NB4 (cell line): ENCODE measurements at regions not wholly inside any gene's neighbourhood (a gene's known extent, or its start where the extent isn't known, plus 50 kb on each side); places are given as distances from the start of the nearest gene placed in this dataset.

ENCODE experiments used
- MYC ChIP-seq: IDR thresholded peaks from 2 replicates; pipeline ENCODE4 v1.6.1; 2011; ENCODE audit warnings: low read depth, low read length
- POLR2A ChIP-seq: IDR thresholded peaks from 2 replicates; pipeline ENCODE4 v1.6.1; 2011; ENCODE audit warnings: mild to moderate bottlenecking; ENCODE audit not compliant: insufficient read length; ENCODE audit errors: extremely low read depth
- TF ChIP-seq, protein P1 (sequence below): IDR thresholded peaks from 2 replicates; pipeline ENCODE4 v1.6.1; 2011; ENCODE audit warnings: low read depth, low read length

DNA sequence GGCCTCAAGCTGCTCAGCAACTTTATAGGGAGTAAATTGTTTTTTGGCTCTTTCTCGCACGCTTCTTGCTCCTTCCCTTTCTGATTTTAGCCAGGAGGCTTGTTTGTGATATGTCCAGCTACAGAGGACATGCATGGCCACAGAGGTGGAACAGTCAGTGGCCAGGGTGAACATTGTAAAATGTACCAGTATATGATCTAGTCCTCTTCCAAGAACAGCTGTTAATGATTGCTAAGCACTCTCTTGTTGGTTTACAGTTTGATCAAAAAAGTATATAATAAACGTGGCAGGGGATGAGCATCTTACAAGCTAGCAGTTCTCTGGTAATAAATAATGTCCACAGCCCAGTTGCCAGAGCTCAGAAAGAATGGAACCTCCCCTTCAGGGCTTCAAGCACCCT lies 461.7 kb upstream of the DYNLRB2 start:
- TF ChIP-seq POLR2A, result no peak
- TF ChIP-seq, protein P1, sequence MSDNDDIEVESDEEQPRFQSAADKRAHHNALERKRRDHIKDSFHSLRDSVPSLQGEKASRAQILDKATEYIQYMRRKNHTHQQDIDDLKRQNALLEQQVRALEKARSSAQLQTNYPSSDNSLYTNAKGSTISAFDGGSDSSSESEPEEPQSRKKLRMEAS, result no peak
- TF ChIP-seq MYC, result no peak
